ENCODE measurements at regions not wholly inside any gene's neighbourhood (a gene's known extent, or its start where the extent isn't known, plus 50 kb on each side); places are given as distances from the start of the nearest gene placed in this dataset.

DNA sequence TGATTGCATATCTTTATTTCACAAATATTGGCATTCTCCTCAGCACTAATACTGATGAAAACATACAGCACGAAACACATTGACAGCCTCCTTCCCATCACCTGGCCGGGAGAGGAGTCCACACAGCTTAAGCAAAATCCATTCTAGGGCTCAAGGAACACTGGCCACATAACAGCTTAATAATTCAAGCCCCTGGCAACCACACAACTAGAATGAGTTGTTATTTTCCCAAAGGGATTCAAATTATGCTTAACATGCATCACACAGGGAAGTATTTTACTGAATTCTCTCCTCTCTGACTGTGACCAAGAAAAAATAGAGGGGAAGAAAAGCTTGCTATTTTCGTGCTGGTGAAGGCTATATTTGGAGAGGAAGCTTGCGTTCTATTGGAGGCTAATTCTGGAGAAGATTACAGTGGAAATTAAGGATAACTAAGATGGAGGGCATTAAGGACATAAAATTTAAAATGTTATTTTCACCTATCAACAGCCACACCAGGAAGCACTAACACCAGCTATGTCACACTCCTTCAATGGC is 198.5 kb downstream of the ADGRG6 start:
- no peak for DNase-seq

DNA sequence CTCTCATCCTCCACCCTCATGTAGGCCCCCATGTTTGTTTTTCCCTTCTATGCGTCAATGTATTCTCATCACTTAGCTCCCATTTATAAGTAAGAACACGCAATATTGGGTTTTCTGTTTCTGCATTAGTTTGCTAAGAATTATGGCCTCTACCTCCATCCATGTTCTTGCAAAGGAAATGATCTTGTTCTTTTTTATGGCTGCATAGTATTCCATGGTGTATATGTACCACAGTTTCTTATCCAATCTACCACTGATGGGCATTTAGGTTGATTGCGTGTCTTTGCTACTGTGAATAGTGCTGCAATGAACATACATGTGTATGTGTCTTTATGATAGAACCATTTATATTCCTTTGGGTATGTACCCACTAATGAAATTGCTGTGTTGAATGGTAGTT is 200.0 kb downstream of the ADGRG6 start:
- no peak for DNase-seq

DNA sequence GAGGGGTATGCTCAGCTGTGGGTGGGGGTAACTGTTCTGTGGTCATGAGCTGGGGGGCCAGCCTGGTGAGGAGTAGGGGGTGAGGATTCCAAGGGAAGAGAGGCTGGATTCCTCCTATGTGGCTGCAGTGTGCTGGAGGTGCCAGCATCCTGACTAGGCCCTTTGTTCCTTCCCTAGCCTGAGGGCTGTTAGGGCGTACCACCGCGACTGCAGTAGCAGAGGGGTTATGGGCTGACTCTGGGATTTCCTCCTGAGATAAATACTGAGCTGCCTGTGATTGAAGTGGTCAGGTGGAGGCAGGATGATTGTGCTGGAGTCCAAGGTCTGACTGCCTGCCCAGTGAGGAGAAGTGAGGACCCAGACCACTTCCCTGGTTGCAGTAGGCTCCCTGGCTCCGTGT is 205.3 kb downstream of the ADGRG6 start:
- no peak for DNase-seq

GRCh38 chr6:142510211-142510610 is 208.4 kb downstream of the ADGRG6 start:
- no peak for DNase-seq

- DNase-seq: peak; percentile 97
Measured at GRCh38 chr6:142518126-142518525, 216.3 kb downstream of the ADGRG6 start.

DNA sequence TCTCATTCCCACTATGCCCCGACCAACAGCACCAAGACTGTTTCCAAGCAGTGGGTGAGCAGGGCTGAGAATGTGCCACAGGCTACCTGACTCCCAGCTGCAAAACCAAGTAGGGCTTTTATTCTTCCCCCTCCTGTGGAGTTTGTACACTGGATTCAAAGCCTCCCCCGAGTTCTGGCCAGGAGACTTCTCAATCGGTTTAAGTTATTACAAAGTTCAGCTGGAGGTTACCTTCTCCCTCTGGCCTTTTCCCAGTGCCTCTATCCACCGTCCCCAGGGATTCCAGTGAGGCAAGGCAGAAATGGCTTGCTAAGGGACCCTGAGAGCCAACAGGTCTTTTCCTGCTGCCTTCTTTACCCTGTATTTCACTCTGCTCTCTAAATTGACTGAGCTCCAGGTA is 217.0 kb downstream of the ADGRG6 start:
- peak; percentile 95 for DNase-seq

GRCh38 chr6:142521791-142522190 is 220.0 kb downstream of the ADGRG6 start:
- DNase-seq: peak; percentile 84

- DNase-seq: no peak
Measured at GRCh38 chr6:142523515-142524375, 221.9 kb downstream of the ADGRG6 start.

DNA sequence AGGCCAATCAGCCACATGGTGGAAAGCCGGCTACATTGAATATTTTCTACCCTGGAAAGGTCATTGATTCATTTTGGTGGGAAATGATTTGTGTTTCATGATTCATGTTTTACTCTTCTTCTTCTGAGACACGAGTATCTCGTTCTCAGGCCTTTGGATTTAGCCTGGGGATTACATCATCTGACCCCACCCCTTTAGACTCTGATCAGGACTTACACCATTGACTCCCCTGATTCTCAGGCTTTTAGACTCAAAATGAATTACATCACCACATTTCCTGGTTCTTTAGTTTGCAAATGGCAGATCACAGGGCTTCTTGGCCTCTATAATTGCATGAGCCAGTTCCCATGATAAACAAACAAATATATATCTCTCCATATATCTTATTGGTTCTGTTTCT is 228.8 kb downstream of the ADGRG6 start:
- no peak for DNase-seq

GRCh38 chr6:142531727-142532126 is 229.9 kb downstream of the ADGRG6 start:
- DNase-seq: no peak

GRCh38 chr6:142534076-142534475 is 232.3 kb downstream of the ADGRG6 start:
- DNase-seq: no peak

GRCh38 chr6:142534484-142534883 is 232.7 kb downstream of the ADGRG6 start:
- DNase-seq: no peak

- DNase-seq: peak; percentile 74
Measured at GRCh38 chr6:142537612-142538478, 236.0 kb downstream of the ADGRG6 start.

DNA sequence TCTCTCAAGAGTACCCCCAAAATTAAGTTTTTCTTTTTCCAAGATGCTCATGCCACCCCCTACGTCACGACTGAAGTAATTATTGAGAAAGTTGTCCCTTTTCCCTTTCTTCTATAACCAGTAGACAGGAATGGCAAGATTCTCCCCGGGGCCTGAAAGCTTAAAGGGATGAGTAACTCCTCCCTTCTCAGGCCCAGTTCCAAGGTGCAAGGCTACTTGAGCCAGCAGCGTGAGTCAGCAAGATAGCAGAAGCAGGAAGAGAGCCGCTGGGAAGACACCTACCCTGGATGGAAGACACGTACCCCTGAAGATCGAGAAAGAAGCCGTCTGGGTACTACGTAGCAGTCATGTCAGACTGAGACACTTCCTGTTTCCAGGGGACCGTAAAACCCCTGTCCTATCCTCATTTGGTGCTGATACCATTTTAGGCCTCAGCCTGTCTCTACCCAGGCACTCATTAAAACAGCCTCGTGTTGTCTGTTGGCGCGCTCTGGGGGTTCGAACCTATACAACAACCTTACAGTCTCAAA is 241.0 kb downstream of the ADGRG6 start:
- DNase-seq: no peak

DNA sequence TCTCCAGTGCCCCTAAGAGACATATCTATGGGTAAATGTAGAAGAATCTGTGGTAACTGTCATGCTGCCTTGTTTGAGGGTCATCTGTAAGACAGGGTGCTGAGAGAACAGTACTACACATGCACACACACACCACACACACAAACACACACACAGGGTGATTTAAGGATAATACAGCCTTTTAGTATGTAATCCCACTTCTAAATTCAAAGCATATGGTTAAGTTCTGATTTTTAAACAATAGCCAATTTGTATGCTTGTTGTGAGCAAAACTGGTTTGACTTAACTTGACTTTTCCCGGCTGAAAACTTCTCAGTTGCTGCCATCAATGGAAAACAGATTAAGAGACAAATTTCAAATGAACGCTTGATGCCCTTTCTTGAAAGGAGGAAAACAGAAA is 241.8 kb downstream of the ADGRG6 start:
- no peak for DNase-seq

GRCh38 chr6:142544199-142544838 is 242.5 kb downstream of the ADGRG6 start:
- no peak for DNase-seq

DNA sequence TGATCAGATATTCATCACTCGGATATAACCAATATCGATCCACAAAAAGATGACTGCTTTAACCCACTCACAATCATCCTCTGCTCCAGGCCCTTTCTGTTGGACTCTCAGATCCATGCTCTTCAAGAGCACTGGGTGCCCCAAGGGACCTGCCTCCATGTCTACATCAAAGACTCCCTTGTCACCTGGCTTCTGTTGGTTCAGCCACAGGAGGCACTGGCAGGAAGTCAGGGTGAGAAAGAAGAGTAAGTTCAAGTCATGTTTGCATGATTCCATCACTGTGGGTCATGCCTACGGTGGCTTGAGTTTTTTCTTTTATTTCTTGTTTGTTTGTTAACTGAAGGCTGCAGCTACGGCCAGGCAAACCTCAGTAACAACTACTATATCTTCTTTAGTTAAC is 243.3 kb downstream of the ADGRG6 start:
- no peak for DNase-seq

- no peak for DNase-seq
Measured at GRCh38 chr6:142548566-142548965, 246.8 kb downstream of the ADGRG6 start.

DNA sequence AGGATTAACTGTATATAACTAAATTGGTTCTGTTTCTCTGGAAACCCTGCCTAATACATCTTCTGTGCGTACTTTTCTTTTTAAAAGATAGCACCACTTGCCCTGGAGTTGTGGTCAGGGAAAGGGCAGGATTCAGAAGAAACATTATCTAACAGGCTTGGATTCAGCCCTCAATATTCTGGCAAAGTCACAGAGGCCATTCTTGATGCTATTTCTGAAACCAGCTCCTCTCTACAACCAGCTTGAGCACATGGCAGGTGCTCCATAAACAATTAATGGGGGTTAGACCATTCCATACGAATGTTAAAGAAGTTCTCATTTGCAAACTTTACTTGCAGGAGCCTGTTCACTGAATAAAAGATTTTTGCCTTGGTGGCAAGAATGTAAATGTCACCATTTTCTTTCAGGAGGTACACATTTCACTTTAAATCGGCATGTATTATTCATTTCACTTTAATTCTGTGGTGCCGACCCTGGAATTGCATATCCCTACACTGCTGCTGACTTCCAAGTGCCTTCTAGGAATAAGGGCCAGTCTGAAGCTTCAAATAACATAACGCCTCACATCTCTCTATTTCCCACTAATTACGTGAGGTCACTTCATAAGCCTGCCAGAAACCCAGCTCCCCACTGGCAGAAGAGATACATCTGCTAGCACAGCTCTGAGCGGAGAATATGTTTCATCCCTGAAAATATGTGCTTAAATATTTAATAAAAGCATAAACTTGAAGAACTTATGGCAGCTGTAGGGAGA is 248.7 kb downstream of the ADGRG6 start:
- DNase-seq: no peak

GRCh38 chr6:142551274-142551811 is 249.5 kb downstream of the ADGRG6 start:
- peak; percentile 65 for DNase-seq

DNA sequence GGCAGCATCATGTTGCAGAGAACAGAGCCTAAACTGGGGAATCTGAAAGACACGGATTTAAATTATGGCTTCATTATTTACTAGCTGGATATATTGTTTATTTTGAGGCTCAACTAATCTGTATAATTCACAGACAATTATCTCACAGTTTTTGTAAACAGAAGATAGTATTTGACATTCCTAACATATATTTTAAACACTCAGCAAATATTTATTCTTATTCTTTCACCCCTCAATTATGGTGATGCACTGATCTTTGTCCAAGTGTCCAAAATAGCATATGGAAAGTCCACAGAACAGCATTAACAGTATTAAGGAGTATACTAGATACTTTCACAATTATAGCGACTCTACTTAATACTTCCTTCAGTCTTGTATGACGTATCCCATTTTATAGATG is 257.0 kb downstream of the ADGRG6 start:
- DNase-seq: no peak
